ENCODE measurements at regions not wholly inside any gene's neighbourhood (a gene's known extent, or its start where the extent isn't known, plus 50 kb on each side); places are given as distances from the start of the nearest gene placed in this dataset.

- Mint-ChIP-seq H3K27ac (ENCODE audit: unreplicated experiment) (no peak overlapping the region), H3K4me1 (no peaks in the 10 kb centered on the region), H3K4me3 (no peak overlapping the region), H3K9me3 (no peaks in the 10 kb centered on the region), H3K27me3 (ENCODE audit: low read depth) (no peaks in the 10 kb centered on the region), H3K36me3 (ENCODE audit: low read depth) (no peaks in the 10 kb centered on the region)
- TF ChIP-seq CTCF (conservative IDR thresholded peaks at IDR 0.05) = no peak
- DNase-seq (ENCODE audit: low read depth, low spot score) = no peak
These were observed 454.4 kb downstream of the HTR7 start for GRCh38 chr10:90403211-90404000.

- H3K36me3 Mint-ChIP-seq (ENCODE audit: low read depth) = no peaks in the 10 kb centered on the region
- H3K27ac Mint-ChIP-seq (ENCODE audit: unreplicated experiment) = no peak overlapping the region
- no peak for TF ChIP-seq CTCF (conservative IDR thresholded peaks at IDR 0.05)
- no peak for DNase-seq (ENCODE audit: low read depth, low spot score)
- H3K9me3 Mint-ChIP-seq = no peaks in the 10 kb centered on the region
- no peak overlapping the region for H3K4me3 Mint-ChIP-seq
- H3K27me3 Mint-ChIP-seq (ENCODE audit: low read depth) = no peaks in the 10 kb centered on the region
- no peaks in the 10 kb centered on the region for H3K4me1 Mint-ChIP-seq
These were observed 450.7 kb downstream of the HTR7 start for GRCh38 chr10:90407131-90407530.

- no peak for TF ChIP-seq CTCF (conservative IDR thresholded peaks at IDR 0.05)
- H3K27ac Mint-ChIP-seq (ENCODE audit: unreplicated experiment) = no peak overlapping the region
- H3K4me3 Mint-ChIP-seq = no peak overlapping the region
These were observed 450.0 kb downstream of the HTR7 start for GRCh38 chr10:90407851-90408250.

GRCh38 chr10:90412582-90412981 lies 445.3 kb downstream of the HTR7 start:
- Mint-ChIP-seq H3K36me3 (ENCODE audit: low read depth) (no peaks in the 10 kb centered on the region), H3K9me3 (no peaks in the 10 kb centered on the region), H3K27ac (ENCODE audit: unreplicated experiment) (no peak overlapping the region), H3K27me3 (ENCODE audit: low read depth) (no peaks in the 10 kb centered on the region), H3K4me1 (no peaks in the 10 kb centered on the region), H3K4me3 (no peak overlapping the region)
- no peak for DNase-seq (ENCODE audit: low read depth, low spot score)
- TF ChIP-seq CTCF (conservative IDR thresholded peaks at IDR 0.05) = no peak

More at GRCh38 chr10:90407851-90408250, 450.0 kb downstream of the HTR7 start:
- no peaks in the 10 kb centered on the region for H3K27me3 Mint-ChIP-seq (ENCODE audit: low read depth)
- H3K9me3 Mint-ChIP-seq = no peaks in the 10 kb centered on the region
- H3K4me1 Mint-ChIP-seq = no peaks in the 10 kb centered on the region
- no peak for DNase-seq (ENCODE audit: low read depth, low spot score)
- H3K36me3 Mint-ChIP-seq (ENCODE audit: low read depth) = no peaks in the 10 kb centered on the region

GRCh38 chr10:90413196-90413595 lies 444.6 kb downstream of the HTR7 start:
- Mint-ChIP-seq H3K4me1 (no peaks in the 10 kb centered on the region), H3K27ac (ENCODE audit: unreplicated experiment) (no peak overlapping the region), H3K27me3 (ENCODE audit: low read depth) (no peaks in the 10 kb centered on the region), H3K4me3 (no peak overlapping the region), H3K36me3 (ENCODE audit: low read depth) (no peaks in the 10 kb centered on the region), H3K9me3 (no peaks in the 10 kb centered on the region)
- TF ChIP-seq CTCF (conservative IDR thresholded peaks at IDR 0.05) = no peak
- no peak for DNase-seq (ENCODE audit: low read depth, low spot score)

All from neural crest cell (in vitro differentiated cells).